RWPE1 (cell line): ENCODE measurements at regions not wholly inside any gene's neighbourhood (a gene's known extent, or its start where the extent isn't known, plus 50 kb on each side); places are given as distances from the start of the nearest gene placed in this dataset.

Source experiments
- CTCF ChIA-PET: fragments of 350-600 bp; sonication (Branson Sonifier 250); formaldehyde crosslinking; extraction: SDS; loops from one replicate; lab custom pipeline; 2021; lab: Yijun Ruan, JAX
- POLR2A ChIA-PET: fragments of 400-600 bp; formaldehyde crosslinking; extraction: SDS; loops from one replicate; lab custom pipeline; 2020; ENCODE audit warnings: antibody characterized with exemption; ENCODE audit not compliant: low non-redundant PET; lab: Yijun Ruan, JAX
- DNase-seq: peaks from one replicate; pipeline ENCODE4 v3.0.0; 2012; ENCODE audit warnings: low spot score
- H3K27ac ChIP-seq: fragments of 450-650 bp; 2 replicates; pipeline ENCODE4 v1.5.1; 2017
- CTCF ChIP-seq: fragments of 450-650 bp; conservative IDR thresholded peaks from 2 replicates; pipeline ENCODE4 v1.5.1; 2017; ENCODE audit warnings: low read depth, mild to moderate bottlenecking

- ChIA-PET CTCF (interaction anchor here (0.7 kb wide), 1 partner anchor 594 kb away, joined by 4 read pairs; no protein-coding TSS in a partner anchor), POLR2A (no interaction called here)
- no peak for TF ChIP-seq CTCF
- DNase-seq, result no peak
- no peak overlapping the region for H3K27ac ChIP-seq
Observed at GRCh38 chr2:221025398-221025797, 546.7 kb downstream of the EPHA4 start.

GRCh38 chr2:221034026-221034701 is 537.9 kb downstream of the EPHA4 start:
- no peak for TF ChIP-seq CTCF
- DNase-seq, result no peak
- POLR2A ChIA-PET, result no interaction called here
- CTCF ChIA-PET, result no interaction called here
- H3K27ac ChIP-seq, result no peak overlapping the region

GRCh38 chr2:221034973-221035372 is 537.1 kb downstream of the EPHA4 start:
- ChIA-PET CTCF (no interaction called here), POLR2A (no interaction called here)
- no peak overlapping the region for H3K27ac ChIP-seq
- TF ChIP-seq CTCF, result no peak
- no peak for DNase-seq

- ChIA-PET CTCF (no interaction called here), POLR2A (no interaction called here)
- no peak overlapping the region for H3K27ac ChIP-seq
- no peak for TF ChIP-seq CTCF
- no peak for DNase-seq
Observed at GRCh38 chr2:221042926-221043325, 529.2 kb downstream of the EPHA4 start.

- DNase-seq, result no peak
- no peak for TF ChIP-seq CTCF
- ChIA-PET CTCF (no interaction called here), POLR2A (no interaction called here)
- no peak overlapping the region for H3K27ac ChIP-seq
Observed at GRCh38 chr2:221044781-221045180, 527.3 kb downstream of the EPHA4 start.

GRCh38 chr2:221050020-221050795 is 521.9 kb downstream of the EPHA4 start:
- POLR2A ChIA-PET, result no interaction called here
- H3K27ac ChIP-seq, result no peak overlapping the region
- no peak for TF ChIP-seq CTCF
- DNase-seq, result no peak
- CTCF ChIA-PET, result interaction anchor here (0.6 kb wide), 1 partner anchor 19 kb away, joined by 4 read pairs; no protein-coding TSS in a partner anchor
